HEK293T (cell line): ENCODE measurements at regions not wholly inside any gene's neighbourhood (a gene's known extent, or its start where the extent isn't known, plus 50 kb on each side); places are given as distances from the start of the nearest gene placed in this dataset.

ENCODE experiments used
- CTCF ChIA-PET: fragments of 350-600 bp; formaldehyde crosslinking; extraction: SDS; loops from one replicate; lab custom pipeline; 2021; ENCODE audit warnings: antibody characterized with exemption, inconsistent platforms; lab: Yijun Ruan, JAX
- POLR2A ChIA-PET: fragments of 350-600 bp; formaldehyde crosslinking; extraction: SDS; loops from one replicate; lab custom pipeline; 2020; ENCODE audit warnings: antibody characterized with exemption, inconsistent platforms; lab: Yijun Ruan, JAX
- DNase-seq: peaks from one replicate; pipeline ENCODE4 v3.0.0; 2012; ENCODE audit warnings: mixed read lengths; ENCODE audit errors: extremely low spot score
- ARNT ChIP-seq: fragments of 450-650 bp; IDR thresholded peaks from 2 replicates; pipeline ENCODE4 v1.6.1; 2017; ENCODE audit warnings: mild to moderate bottlenecking
- BHLHE40 ChIP-seq: fragments of 450-650 bp; IDR thresholded peaks from 2 replicates; pipeline ENCODE4 v1.6.1; 2016; ENCODE audit warnings: mild to moderate bottlenecking, moderate library complexity, borderline replicate concordance
- CTBP1 ChIP-seq: fragments of 450-650 bp; IDR thresholded peaks from 2 replicates; pipeline ENCODE4 v1.6.1; 2016; ENCODE audit warnings: borderline replicate concordance
- ELF4 ChIP-seq: fragments of 450-650 bp; IDR thresholded peaks from 2 replicates; pipeline ENCODE4 v1.6.1; 2017; ENCODE audit warnings: antibody characterized with exemption
- FOXA1 ChIP-seq: fragments of 450-650 bp; IDR thresholded peaks from 2 replicates; pipeline ENCODE4 v1.6.1; 2016; ENCODE audit warnings: mild to moderate bottlenecking
- FOXK2 ChIP-seq: fragments of 450-650 bp; IDR thresholded peaks from 2 replicates; pipeline ENCODE4 v1.6.1; 2016; ENCODE audit warnings: mild to moderate bottlenecking
- FOXM1 ChIP-seq: fragments of 450-650 bp; IDR thresholded peaks from 2 replicates; pipeline ENCODE4 v1.6.1; 2017; ENCODE audit warnings: mild to moderate bottlenecking, borderline replicate concordance
- HDGF ChIP-seq: fragments of 450-650 bp; IDR thresholded peaks from 2 replicates; pipeline ENCODE4 v1.6.1; 2017; ENCODE audit warnings: antibody characterized with exemption, borderline replicate concordance
- L3MBTL2 ChIP-seq: fragments of 450-650 bp; conservative IDR thresholded peaks from 2 replicates; pipeline ENCODE4 v1.6.1; 2016; ENCODE audit warnings: mild to moderate bottlenecking
- LEF1 ChIP-seq: fragments of 450-650 bp; IDR thresholded peaks from 2 replicates; pipeline ENCODE4 v1.6.1; 2017; ENCODE audit warnings: mild to moderate bottlenecking, borderline replicate concordance
- NFRKB ChIP-seq: fragments of 450-650 bp; IDR thresholded peaks from 2 replicates; pipeline ENCODE4 v1.6.1; 2016; ENCODE audit warnings: mild to moderate bottlenecking, moderate library complexity
- PKNOX1 ChIP-seq: fragments of 450-650 bp; IDR thresholded peaks from 2 replicates; pipeline ENCODE4 v1.6.1; 2016
- SP1 ChIP-seq: fragments of 450-650 bp; IDR thresholded peaks from 2 replicates; pipeline ENCODE4 v1.6.1; 2017
- SUZ12 ChIP-seq: fragments of 450-650 bp; IDR thresholded peaks from 2 replicates; pipeline ENCODE4 v1.6.1; 2016; ENCODE audit warnings: mild to moderate bottlenecking
- TARDBP ChIP-seq: fragments of 450-650 bp; IDR thresholded peaks from 2 replicates; pipeline ENCODE4 v1.6.1; 2016
- ZNF384 ChIP-seq: fragments of 450-650 bp; IDR thresholded peaks from 2 replicates; pipeline ENCODE4 v1.6.1; 2016

GRCh38 chr13:31610270-31610998 lies 128.9 kb upstream of the RXFP2 start:
- no peak for TF ChIP-seq FOXA1
- no peak for TF ChIP-seq NFRKB
- TF ChIP-seq BHLHE40 = no peak
- TF ChIP-seq PKNOX1 = no peak
- TF ChIP-seq LEF1 = no peak
- TF ChIP-seq FOXK2 = no peak
- no peak for TF ChIP-seq ELF4
- TF ChIP-seq CTBP1 = no peak
- no peak for TF ChIP-seq TARDBP
- no peak for TF ChIP-seq SUZ12
- TF ChIP-seq HDGF = no peak
- no peak for TF ChIP-seq SP1
- TF ChIP-seq ZNF384 = no peak
- no peak for DNase-seq
- POLR2A ChIA-PET = no interaction called here
- CTCF ChIA-PET = interaction anchor here (0.6 kb wide), 1 partner anchor 372 kb away, joined by 4 read pairs; no protein-coding TSS in a partner anchor

GRCh38 chr13:31611214-31611613 lies 128.1 kb upstream of the RXFP2 start:
- ChIA-PET CTCF (interaction anchor here (0.6 kb wide), 1 partner anchor 373 kb away, joined by 4 read pairs; no protein-coding TSS in a partner anchor), POLR2A (no interaction called here)
- no peak for DNase-seq
- no peak for TF ChIP-seq ARNT
- no peak for TF ChIP-seq CTBP1
- TF ChIP-seq NFRKB = no peak
- TF ChIP-seq ZNF384 = no peak
- no peak for TF ChIP-seq TARDBP
- TF ChIP-seq ELF4 = no peak
- TF ChIP-seq BHLHE40 = no peak
- no peak for TF ChIP-seq FOXM1
- TF ChIP-seq PKNOX1 = no peak
- no peak for TF ChIP-seq FOXA1
- TF ChIP-seq LEF1 = no peak
- TF ChIP-seq FOXK2 = no peak
- TF ChIP-seq SP1 = no peak
- no peak for TF ChIP-seq HDGF
- TF ChIP-seq L3MBTL2 = no peak
- TF ChIP-seq SUZ12 = no peak

GRCh38 chr13:31614073-31614472 lies 125.3 kb upstream of the RXFP2 start:
- no peak for DNase-seq
- CTCF ChIA-PET = no interaction called here
- TF ChIP-seq HDGF (no peak), FOXK2 (no peak), NFRKB (no peak), L3MBTL2 (no peak), ZNF384 (no peak), ELF4 (no peak), CTBP1 (no peak), LEF1 (no peak), SUZ12 (no peak), PKNOX1 (no peak), FOXA1 (no peak), ARNT (no peak), TARDBP (no peak), BHLHE40 (no peak), SP1 (no peak), FOXM1 (no peak)
- POLR2A ChIA-PET = no interaction called here

GRCh38 chr13:31614704-31615103 lies 124.6 kb upstream of the RXFP2 start:
- CTCF ChIA-PET = no interaction called here
- POLR2A ChIA-PET = no interaction called here
- TF ChIP-seq PKNOX1 (no peak), BHLHE40 (no peak)
- no peak for DNase-seq

- DNase-seq = no peak
- TF ChIP-seq ELF4 (no peak), HDGF (no peak), CTBP1 (no peak), FOXA1 (no peak), PKNOX1 (no peak), SUZ12 (no peak), FOXM1 (no peak), L3MBTL2 (no peak), NFRKB (no peak), ARNT (no peak)
- CTCF ChIA-PET = no interaction called here
- POLR2A ChIA-PET = no interaction called here
Observed at GRCh38 chr13:31625115-31625514, 114.2 kb upstream of the RXFP2 start.
